Choroid plexus epithelial cell (primary cell): ENCODE measurements at regions not wholly inside any gene's neighbourhood (a gene's known extent, or its start where the extent isn't known, plus 50 kb on each side); places are given as distances from the start of the nearest gene placed in this dataset.

Experiments used
- DNase-seq: peaks from one replicate; pipeline ENCODE4 v3.0.0-alpha.2; 2010; ENCODE audit warnings: low read depth
- H3K4me3 ChIP-seq: 2 replicates; pipeline ENCODE4 v1.5.1; 2011; ENCODE audit warnings: low read depth, mild to moderate bottlenecking, control low read depth, low read length, moderate library complexity
- TF ChIP-seq, protein P1 (sequence below): conservative IDR thresholded peaks from 2 replicates; pipeline ENCODE4 v1.5.1; 2011; ENCODE audit warnings: low read depth, mild to moderate bottlenecking, control low read depth, inconsistent platforms, low read length, moderate library complexity

DNA sequence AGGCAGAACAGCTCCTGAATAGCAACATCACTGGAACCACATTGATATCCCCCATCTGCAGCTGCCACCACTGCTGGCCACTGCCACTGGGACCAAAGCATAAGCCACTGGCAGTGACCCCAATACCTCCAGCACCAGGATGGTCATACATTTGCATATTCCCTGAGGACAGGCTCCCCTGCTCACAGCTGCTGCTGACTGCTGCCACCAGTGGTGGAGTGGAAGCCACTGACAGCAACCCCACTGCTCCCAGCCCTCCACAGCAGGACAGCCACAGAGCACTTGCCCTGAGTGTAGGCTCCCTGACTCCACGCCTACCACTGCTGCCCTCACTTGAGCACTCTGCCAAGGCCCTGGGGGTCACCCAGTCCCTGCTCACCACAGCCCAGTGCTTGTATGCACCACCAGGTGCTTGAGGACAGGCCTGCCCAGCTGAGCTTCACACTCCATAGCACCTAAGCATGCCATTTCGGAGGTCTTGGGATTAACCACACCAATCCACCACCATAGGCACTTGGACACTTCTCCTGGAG is 327.4 kb upstream of the RPS23 start:
- no peak for DNase-seq

DNA sequence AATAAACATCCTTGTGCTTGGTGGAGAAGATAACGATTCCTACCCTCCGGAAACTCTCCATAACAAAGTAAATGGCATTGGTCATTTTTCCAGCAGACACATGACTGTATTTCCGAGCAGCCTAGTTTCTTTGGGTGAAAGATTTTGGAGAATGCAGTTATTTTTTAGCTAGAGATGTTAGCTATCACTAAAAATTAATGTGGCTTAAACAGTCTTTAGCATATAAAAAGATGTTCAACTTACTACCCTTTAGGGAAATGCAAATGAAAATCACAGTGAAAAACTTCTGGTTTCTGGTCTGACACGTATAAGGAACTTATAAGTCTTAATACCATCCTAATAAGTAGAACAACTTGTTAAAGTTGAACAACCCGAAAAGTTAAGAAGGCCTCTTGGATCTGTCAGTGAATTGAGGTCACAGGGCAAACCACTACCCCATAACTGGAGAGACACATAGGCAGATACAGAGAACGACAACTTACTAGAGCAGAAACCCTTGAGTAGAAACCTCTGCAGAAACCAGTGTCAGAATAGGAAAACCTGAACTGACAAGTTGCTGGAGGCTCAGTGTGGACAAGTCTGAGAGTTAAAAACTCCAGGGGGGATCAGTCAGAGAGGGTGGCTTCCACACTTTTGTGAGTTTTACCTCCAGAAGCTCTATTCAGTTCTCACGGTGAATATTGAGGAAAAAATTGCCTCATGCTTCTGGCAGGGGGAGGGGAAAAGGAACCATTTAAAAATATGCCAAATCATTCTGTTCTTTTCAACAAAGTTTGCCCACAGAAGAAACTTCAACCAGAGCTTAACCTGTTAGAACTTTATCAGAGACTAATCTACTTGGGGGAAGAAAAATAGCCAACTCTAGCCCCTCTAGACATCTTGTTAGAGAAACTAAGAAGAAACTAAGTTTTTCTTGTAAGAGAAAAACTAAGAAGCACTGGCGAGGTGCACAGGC is 325.2 kb upstream of the RPS23 start:
- TF ChIP-seq, protein P1, sequence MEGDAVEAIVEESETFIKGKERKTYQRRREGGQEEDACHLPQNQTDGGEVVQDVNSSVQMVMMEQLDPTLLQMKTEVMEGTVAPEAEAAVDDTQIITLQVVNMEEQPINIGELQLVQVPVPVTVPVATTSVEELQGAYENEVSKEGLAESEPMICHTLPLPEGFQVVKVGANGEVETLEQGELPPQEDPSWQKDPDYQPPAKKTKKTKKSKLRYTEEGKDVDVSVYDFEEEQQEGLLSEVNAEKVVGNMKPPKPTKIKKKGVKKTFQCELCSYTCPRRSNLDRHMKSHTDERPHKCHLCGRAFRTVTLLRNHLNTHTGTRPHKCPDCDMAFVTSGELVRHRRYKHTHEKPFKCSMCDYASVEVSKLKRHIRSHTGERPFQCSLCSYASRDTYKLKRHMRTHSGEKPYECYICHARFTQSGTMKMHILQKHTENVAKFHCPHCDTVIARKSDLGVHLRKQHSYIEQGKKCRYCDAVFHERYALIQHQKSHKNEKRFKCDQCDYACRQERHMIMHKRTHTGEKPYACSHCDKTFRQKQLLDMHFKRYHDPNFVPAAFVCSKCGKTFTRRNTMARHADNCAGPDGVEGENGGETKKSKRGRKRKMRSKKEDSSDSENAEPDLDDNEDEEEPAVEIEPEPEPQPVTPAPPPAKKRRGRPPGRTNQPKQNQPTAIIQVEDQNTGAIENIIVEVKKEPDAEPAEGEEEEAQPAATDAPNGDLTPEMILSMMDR = no peak
- no peak for DNase-seq
- no peak overlapping the region for H3K4me3 ChIP-seq

More for the DNA sequence above, 327.4 kb upstream of the RPS23 start:
- no peak overlapping the region for H3K4me3 ChIP-seq
- TF ChIP-seq, protein P1 = no peak

DNA sequence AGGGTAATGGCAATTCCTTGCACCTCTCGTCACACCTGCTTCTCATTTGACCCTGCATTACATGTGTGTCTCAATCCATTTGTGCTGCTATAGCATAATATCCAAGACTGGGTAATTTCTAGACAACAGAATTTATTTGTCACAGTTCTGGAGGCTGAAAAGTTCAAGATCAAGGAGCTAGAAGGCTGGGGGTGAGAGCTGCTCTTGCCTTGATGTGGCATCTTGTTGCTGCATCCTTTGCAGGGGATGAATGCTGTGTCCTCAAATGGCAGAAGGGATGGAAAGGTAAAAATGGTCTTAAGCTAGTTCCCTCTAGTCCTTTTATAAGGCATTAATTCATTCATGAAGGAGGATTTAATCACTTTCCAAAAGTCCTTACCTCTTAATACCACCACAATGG is 323.7 kb upstream of the RPS23 start:
- H3K4me3 ChIP-seq = no peak overlapping the region
- DNase-seq = no peak
- TF ChIP-seq, protein P1 = no peak

DNA sequence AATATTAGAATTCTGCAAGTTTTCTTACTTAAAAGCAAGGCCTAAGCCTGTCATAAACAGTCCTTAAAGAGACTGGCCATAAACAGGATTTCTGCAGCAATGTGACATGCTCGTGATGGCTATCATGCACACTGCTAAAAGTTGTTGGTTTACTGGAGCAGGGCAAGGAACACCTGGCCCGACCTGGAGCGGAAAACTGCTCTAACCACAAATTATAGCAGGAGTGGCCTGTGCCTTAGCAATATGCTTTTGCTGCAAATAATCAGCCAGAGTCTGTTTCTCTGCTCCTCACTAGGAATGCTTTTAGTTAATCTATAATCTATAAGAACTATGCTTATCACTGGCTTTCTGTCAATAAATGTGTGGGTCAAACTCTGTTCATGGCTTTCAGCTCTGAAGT is 322.9 kb upstream of the RPS23 start:
- H3K4me3 ChIP-seq = no peak overlapping the region
- TF ChIP-seq, protein P1 = no peak
- DNase-seq = no peak

DNA sequence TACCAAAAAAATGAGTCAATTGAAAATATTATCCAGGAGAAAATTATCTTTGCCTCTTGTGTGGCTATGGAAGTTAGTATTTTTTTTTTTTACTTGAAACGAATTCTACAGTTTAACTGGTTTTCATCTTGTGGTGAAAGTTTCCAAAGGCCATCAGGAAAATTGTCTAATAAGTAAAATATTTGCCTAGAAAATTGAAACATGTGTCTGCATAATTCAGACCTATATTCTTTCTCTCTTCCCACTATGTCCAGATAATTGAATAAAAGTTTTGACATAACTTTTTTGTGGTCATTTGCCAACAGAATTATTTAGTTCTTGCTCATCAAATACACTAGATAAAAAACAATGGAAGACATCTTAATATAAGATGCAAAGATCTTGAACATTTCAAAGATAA is 321.5 kb upstream of the RPS23 start:
- no peak for DNase-seq
- no peak overlapping the region for H3K4me3 ChIP-seq

DNA sequence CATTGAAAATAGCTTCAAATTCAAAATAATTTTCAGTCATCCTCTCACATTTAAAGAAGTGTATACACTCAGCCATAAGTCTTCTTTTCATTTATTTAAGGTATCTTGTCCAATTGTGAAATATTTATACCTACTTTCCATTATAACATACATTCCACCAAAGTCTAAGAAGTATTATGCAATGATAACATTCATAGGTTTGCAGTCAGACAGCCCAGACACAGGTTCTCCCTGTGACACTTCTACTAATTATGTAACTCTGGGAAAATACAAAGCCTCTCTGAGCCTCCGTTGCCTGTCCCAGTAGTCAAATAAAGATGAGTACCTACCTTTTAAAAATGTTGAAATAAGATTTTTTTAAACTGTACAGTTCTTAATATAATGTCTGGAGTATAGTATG is 320.9 kb upstream of the RPS23 start:
- no peak overlapping the region for H3K4me3 ChIP-seq
- no peak for DNase-seq
- TF ChIP-seq, protein P1 = no peak

More for the DNA sequence above, 321.5 kb upstream of the RPS23 start:
- TF ChIP-seq, protein P1 = no peak
